Common myeloid progenitor, CD34-positive (primary cell): ENCODE measurements at regions not wholly inside any gene's neighbourhood (a gene's known extent, or its start where the extent isn't known, plus 50 kb on each side); places are given as distances from the start of the nearest gene placed in this dataset.
A peak's percentile ranks its signal among the peaks of the same experiment; 100 is the strongest.

Experiments used
- CTCF ChIA-PET: fragments of 350-600 bp; sonication (Branson Sonifier 250); formaldehyde crosslinking; loops from one replicate; lab custom pipeline; 2021; ENCODE audit warnings: antibody characterized with exemption; lab: Charles Lee
- POLR2A ChIA-PET: fragments of 350-600 bp; sonication (Branson Sonifier 250); formaldehyde crosslinking; loops from one replicate; lab custom pipeline; 2021; ENCODE audit warnings: antibody characterized with exemption; lab: Charles Lee
- DNase-seq, 3 donors: peaks; one replicate each; pipeline versions ENCODE4 v3.0.0 to v3.0.0-alpha.2; 2013
- H3K27ac ChIP-seq, 2 experiments: 1 replicate in 1 of 2; 2 replicates in 1 of 2; pipeline ENCODE4 v1.7.0; 2013; ENCODE audit warnings: inconsistent platforms in 2 of 2, low read length in 2 of 2, mild to moderate bottlenecking in 2 of 2, low read depth in 1 of 2, moderate library complexity in 1 of 2; ENCODE audit not compliant: severe bottlenecking in 2 of 2, insufficient read depth in 1 of 2, poor library complexity in 1 of 2
- H3K27me3 ChIP-seq, 5 experiments: replicated peaks in 2 of 5; 1 replicate in 3 of 5; 2 replicates in 2 of 5; pipeline versions ENCODE4 v1.6.1 to v1.7.0; 2013; ENCODE audit warnings: low read length in 4 of 5, mild to moderate bottlenecking in 2 of 5, moderate library complexity in 2 of 5, inconsistent platforms in 1 of 5; ENCODE audit not compliant: insufficient read depth in 5 of 5, control insufficient read depth in 4 of 5
- H3K36me3 ChIP-seq, 4 experiments: 1 replicate in 2 of 4; 2 replicates in 2 of 4; pipeline versions ENCODE4 v1.6.1 to v1.7.0; 2013; ENCODE audit warnings: low read length in 3 of 4, control low read depth in 1 of 4, mild to moderate bottlenecking in 1 of 4; ENCODE audit not compliant: control insufficient read depth in 4 of 4, insufficient read depth in 4 of 4
- H3K4me1 ChIP-seq, 4 experiments: 1 replicate in 3 of 4; 2 replicates in 1 of 4; pipeline versions ENCODE4 v1.6.1 to v1.7.1; 2013; ENCODE audit warnings: low read length in 3 of 4, mild to moderate bottlenecking in 3 of 4, control low read depth in 1 of 4, inconsistent platforms in 1 of 4, moderate library complexity in 1 of 4; ENCODE audit not compliant: control insufficient read depth in 4 of 4, insufficient read depth in 4 of 4; ENCODE audit errors: control extremely low read depth in 1 of 4
- H3K4me3 ChIP-seq, 7 experiments: 1 replicate in 4 of 7; 2 replicates in 3 of 7; pipeline versions ENCODE4 v1.5.1 to v1.7.0; 2013; ENCODE audit warnings: mild to moderate bottlenecking in 7 of 7, low read length in 6 of 7, moderate library complexity in 6 of 7, inconsistent platforms in 2 of 7, low read depth in 2 of 7, control low read depth in 1 of 7; ENCODE audit not compliant: insufficient read depth in 4 of 7, control insufficient read depth in 1 of 7; ENCODE audit errors: extremely low read depth in 1 of 7
- H3K9me3 ChIP-seq, 5 experiments: 1 replicate in 4 of 5; 2 replicates in 1 of 5; pipeline versions ENCODE4 v1.6.1 to v1.7.1; 2013; ENCODE audit warnings: low read length in 4 of 5, mild to moderate bottlenecking in 2 of 5, inconsistent platforms in 1 of 5, low read depth in 1 of 5, moderate library complexity in 1 of 5; ENCODE audit not compliant: control insufficient read depth in 4 of 5, insufficient read depth in 2 of 5; ENCODE audit errors: control extremely low read depth in 1 of 5
- WGBS: methylation state at CpG from one replicate; pipeline ENCODE4 v1.1.5; 2013; ENCODE audit not compliant: insufficient coverage; 5-methylcytosine and 5-hydroxymethylcytosine counted together

- Histone ChIP-seq H3K27me3 (peaks cover 0 to 10% (median 4%) of the 10 kb centered on the region in 5 experiments), H3K27ac (no peak overlapping the region), H3K36me3 (no peaks in the 10 kb centered on the region), H3K4me3 (no peak overlapping the region), H3K4me1 (peaks cover 0 to 6% (median 2%) of the 10 kb centered on the region in 4 experiments), H3K9me3 (no peaks in the 10 kb centered on the region)
- CTCF ChIA-PET: interaction anchor here (1.0 to 1.8 kb wide), 4 partner anchors 10 to 26 kb away, joined by 3 to 5 read pairs (median 4); no protein-coding TSS in a partner anchor
- POLR2A ChIA-PET: no interaction called here
- DNase-seq: no peak
- WGBS: no CpG with 5 or more reads among the region's 2 CpGs
These were observed 73.6 kb downstream of the BMP2 start for GRCh38 chr20:6841128-6841527.

- no peak for DNase-seq
- no peak overlapping the region for H3K27ac ChIP-seq
- H3K9me3 ChIP-seq: no peaks in the 10 kb centered on the region
- H3K4me3 ChIP-seq: no peak overlapping the region
- H3K36me3 ChIP-seq: no peaks in the 10 kb centered on the region
- POLR2A ChIA-PET: no interaction called here
- no peaks in the 10 kb centered on the region for H3K4me1 ChIP-seq
- CTCF ChIA-PET: no interaction called here
- peaks cover 0 to 11% (median 4%) of the 10 kb centered on the region in 5 experiments for H3K27me3 ChIP-seq
These were observed 77.7 kb downstream of the BMP2 start for GRCh38 chr20:6845141-6845540.

- no peaks in the 10 kb centered on the region for H3K36me3 ChIP-seq
- WGBS: no CpG with 5 or more reads among the region's 3 CpGs
- ChIA-PET POLR2A (no interaction called here), CTCF (interaction anchor here (0.6 to 0.8 kb wide), 2 partner anchors 18 to 598 kb away, joined by 3 read pairs; no protein-coding TSS in a partner anchor)
- no peaks in the 10 kb centered on the region for H3K4me1 ChIP-seq
- no peak overlapping the region for H3K27ac ChIP-seq
- no peak for DNase-seq
- H3K9me3 ChIP-seq: no peaks in the 10 kb centered on the region
- H3K4me3 ChIP-seq: no peak overlapping the region
- peaks cover 0 to 7% (median 0%) of the 10 kb centered on the region in 5 experiments for H3K27me3 ChIP-seq
These were observed 80.6 kb downstream of the BMP2 start for GRCh38 chr20:6848041-6848440.

- H3K27ac ChIP-seq: no peak overlapping the region
- no peak overlapping the region for H3K4me3 ChIP-seq
- H3K27me3 ChIP-seq: peaks cover 0 to 7% (median 0%) of the 10 kb centered on the region in 5 experiments
- DNase-seq: no peak
- H3K36me3 ChIP-seq: no peaks in the 10 kb centered on the region
- WGBS: 80% methylated on average over 1 of the region's 2 CpGs
- H3K4me1 ChIP-seq: no peaks in the 10 kb centered on the region
- ChIA-PET POLR2A (no interaction called here), CTCF (no interaction called here)
- no peaks in the 10 kb centered on the region for H3K9me3 ChIP-seq
These were observed 81.5 kb downstream of the BMP2 start for GRCh38 chr20:6848992-6849391.

GRCh38 chr20:6851136-6851535 lies 83.7 kb downstream of the BMP2 start:
- Histone ChIP-seq H3K9me3 (no peaks in the 10 kb centered on the region), H3K27ac (no peak overlapping the region), H3K36me3 (no peaks in the 10 kb centered on the region), H3K4me1 (peaks cover 0 to 12% (median 8%) of the 10 kb centered on the region in 4 experiments), H3K4me3 (no peak overlapping the region), H3K27me3 (peaks cover 0 to 3% (median 0%) of the 10 kb centered on the region in 5 experiments)
- POLR2A ChIA-PET: no interaction called here
- no peak for DNase-seq
- WGBS: no CpG with 5 or more reads among the region's 4 CpGs
- CTCF ChIA-PET: no interaction called here

GRCh38 chr20:6852478-6852877 lies 85.0 kb downstream of the BMP2 start:
- Histone ChIP-seq H3K36me3 (no peaks in the 10 kb centered on the region), H3K27ac (no peak overlapping the region), H3K27me3 (no peaks in the 10 kb centered on the region), H3K9me3 (no peaks in the 10 kb centered on the region), H3K4me3 (no peak overlapping the region), H3K4me1 (peaks cover 0 to 15% (median 8%) of the 10 kb centered on the region in 4 experiments)
- POLR2A ChIA-PET: no interaction called here
- no peak for DNase-seq
- CTCF ChIA-PET: interaction anchor here (1.1 to 2.3 kb wide), 2 partner anchors 9 to 16 kb away, joined by 4 to 7 read pairs; no protein-coding TSS in a partner anchor
- 96% methylated on average over 4 of the region's 4 CpGs for WGBS

- peaks cover 0 to 15% (median 8%) of the 10 kb centered on the region in 4 experiments for H3K4me1 ChIP-seq
- no peak overlapping the region for H3K4me3 ChIP-seq
- H3K36me3 ChIP-seq: no peaks in the 10 kb centered on the region
- 0% methylated on average over 1 of the region's 3 CpGs for WGBS
- H3K27me3 ChIP-seq: no peaks in the 10 kb centered on the region
- ChIA-PET POLR2A (interaction anchor here (0.6 to 0.7 kb wide), 2 partner anchors 14 to 28 kb away, joined by 3 read pairs; no protein-coding TSS in a partner anchor), CTCF (interaction anchor here (1.0 kb wide), 1 partner anchor 12 kb away, joined by 3 read pairs; no protein-coding TSS in a partner anchor)
- peak in 2 of 3 donors; percentile 49 to 53 for DNase-seq
- H3K9me3 ChIP-seq: no peaks in the 10 kb centered on the region
- H3K27ac ChIP-seq: no peak overlapping the region
These were observed 87.6 kb downstream of the BMP2 start for GRCh38 chr20:6855104-6855503.
